Suprapubic skin (tissue), 4 donors: ENCODE measurements at regions not wholly inside any gene's neighbourhood (a gene's known extent, or its start where the extent isn't known, plus 50 kb on each side); places are given as distances from the start of the nearest gene placed in this dataset.

Experiments
- DNase-seq, 2 donors: peaks; one replicate each; pipeline ENCODE4 v3.0.0-alpha.2; 2019; ENCODE audit warnings: low spot score in 2 of 2
- H3K27ac ChIP-seq: fragments of 200-600 bp; sonication (generic); one replicate; pipeline ENCODE4 v1.5.1; 2019
- H3K27me3 ChIP-seq: fragments of 200-600 bp; sonication (generic); one replicate; pipeline ENCODE4 v1.5.1; 2019
- H3K36me3 ChIP-seq: fragments of 200-600 bp; sonication (generic); one replicate; pipeline ENCODE4 v1.5.1; 2019
- H3K4me1 ChIP-seq: fragments of 200-600 bp; sonication (generic); one replicate; pipeline ENCODE4 v1.5.1; 2019
- H3K4me3 ChIP-seq: fragments of 200-600 bp; sonication (generic); one replicate; pipeline ENCODE4 v1.5.1; 2019; ENCODE audit warnings: mild to moderate bottlenecking
- H3K9me3 ChIP-seq: fragments of 200-600 bp; sonication (generic); one replicate; pipeline ENCODE4 v1.5.1; 2019
- CTCF ChIP-seq, 2 donors: fragments of 200-600 bp in 1 of 2; fragments of 450-650 bp in 1 of 2; sonication (generic) in 1 of 2; IDR thresholded peaks; one replicate each; pipeline ENCODE4 v1.5.1; 2016 to 2019; ENCODE audit warnings: antibody characterized with exemption in 2 of 2, mild to moderate bottlenecking in 1 of 2, moderate library complexity in 1 of 2
- EP300 ChIP-seq: sonication (generic); formaldehyde crosslinking; IDR thresholded peaks from one replicate; pipeline ENCODE4 v1.6.1; 2017; ENCODE audit warnings: antibody characterized with exemption
- POLR2A ChIP-seq, 2 donors: fragments of 450-650 bp; IDR thresholded peaks; one replicate each; pipeline ENCODE4 v1.6.1; 2017; ENCODE audit warnings: antibody characterized with exemption in 2 of 2, mild to moderate bottlenecking in 2 of 2, moderate library complexity in 2 of 2
- POLR2AphosphoS5 ChIP-seq, 3 donors: sonication (generic); formaldehyde crosslinking; IDR thresholded peaks; one replicate each; pipeline ENCODE4 v1.6.1; 2017; ENCODE audit warnings: antibody characterized with exemption in 3 of 3
- WGBS: methylation state at CpG from one replicate; pipeline ENCODE4 v1.1.5; 2018; 5-methylcytosine and 5-hydroxymethylcytosine counted together

GRCh38 chr2:128392207-128392606 is 73.5 kb upstream of the HS6ST1 start:
- no peaks in the 10 kb centered on the region for H3K36me3 ChIP-seq
- H3K27me3 ChIP-seq: no peaks in the 10 kb centered on the region
- peaks cover 17% of the 10 kb centered on the region for H3K4me1 ChIP-seq
- no peak overlapping the region for H3K27ac ChIP-seq
- WGBS: 93% methylated on average over 3 of the region's 3 CpGs
- TF ChIP-seq EP300 (no peak), CTCF (IDR thresholded peaks at IDR 0.05) (no peak), POLR2A (IDR thresholded peaks at IDR 0.05) (no peak), POLR2AphosphoS5 (IDR thresholded peaks at IDR 0.05) (no peak)
- no peak for DNase-seq
- H3K9me3 ChIP-seq: no peaks in the 10 kb centered on the region
- H3K4me3 ChIP-seq: no peak overlapping the region

GRCh38 chr2:128394007-128394730 is 75.5 kb upstream of the HS6ST1 start:
- no peak overlapping the region for H3K27ac ChIP-seq
- WGBS: 62% methylated on average over 11 of the region's 11 CpGs
- peaks cover 12% of the 10 kb centered on the region for H3K4me1 ChIP-seq
- peak in 1 of 2 donors; percentile 26 for DNase-seq
- no peaks in the 10 kb centered on the region for H3K9me3 ChIP-seq
- no peak for TF ChIP-seq EP300
- no peak for TF ChIP-seq POLR2AphosphoS5 (IDR thresholded peaks at IDR 0.05)
- no peak for TF ChIP-seq CTCF (IDR thresholded peaks at IDR 0.05)
- TF ChIP-seq POLR2A (IDR thresholded peaks at IDR 0.05): no peak
- no peaks in the 10 kb centered on the region for H3K27me3 ChIP-seq
- H3K4me3 ChIP-seq: no peak overlapping the region
- no peaks in the 10 kb centered on the region for H3K36me3 ChIP-seq

- DNase-seq: peak; percentile 35 to 60
- Histone ChIP-seq H3K4me1 (peaks cover 12% of the 10 kb centered on the region), H3K9me3 (no peaks in the 10 kb centered on the region), H3K4me3 (no peak overlapping the region), H3K27ac (no peak overlapping the region), H3K27me3 (no peaks in the 10 kb centered on the region), H3K36me3 (no peaks in the 10 kb centered on the region)
- TF ChIP-seq CTCF (IDR thresholded peaks at IDR 0.05) (no peak), POLR2AphosphoS5 (IDR thresholded peaks at IDR 0.05) (no peak), POLR2A (IDR thresholded peaks at IDR 0.05) (no peak), EP300 (no peak)
- WGBS: 85% methylated on average over 10 of the region's 10 CpGs
These were observed 76.5 kb upstream of the HS6ST1 start for GRCh38 chr2:128395196-128395595.

GRCh38 chr2:128395640-128396499 is 77.2 kb upstream of the HS6ST1 start:
- 72% methylated on average over 14 of the region's 15 CpGs for WGBS
- no peak overlapping the region for H3K4me3 ChIP-seq
- TF ChIP-seq EP300 (no peak), POLR2AphosphoS5 (IDR thresholded peaks at IDR 0.05) (no peak), CTCF (IDR thresholded peaks at IDR 0.05) (no peak), POLR2A (IDR thresholded peaks at IDR 0.05) (no peak)
- H3K27me3 ChIP-seq: no peaks in the 10 kb centered on the region
- H3K27ac ChIP-seq: peak overlapping the region; percentile 64
- no peak for DNase-seq
- H3K9me3 ChIP-seq: no peaks in the 10 kb centered on the region
- no peaks in the 10 kb centered on the region for H3K36me3 ChIP-seq
- H3K4me1 ChIP-seq: peaks cover 12% of the 10 kb centered on the region

- H3K9me3 ChIP-seq: no peaks in the 10 kb centered on the region
- no peaks in the 10 kb centered on the region for H3K36me3 ChIP-seq
- H3K4me1 ChIP-seq: peaks cover 12% of the 10 kb centered on the region
- no peak for DNase-seq
- peak overlapping the region; percentile 64 for H3K27ac ChIP-seq
- TF ChIP-seq POLR2AphosphoS5 (IDR thresholded peaks at IDR 0.05) (no peak), CTCF (IDR thresholded peaks at IDR 0.05) (no peak), POLR2A (IDR thresholded peaks at IDR 0.05) (no peak), EP300 (no peak)
- no peak overlapping the region for H3K4me3 ChIP-seq
- 60% methylated on average over 7 of the region's 7 CpGs for WGBS
- no peaks in the 10 kb centered on the region for H3K27me3 ChIP-seq
These were observed 77.8 kb upstream of the HS6ST1 start for GRCh38 chr2:128396500-128396891.
